ENCODE measurements at regions not wholly inside any gene's neighbourhood (a gene's known extent, or its start where the extent isn't known, plus 50 kb on each side); places are given as distances from the start of the nearest gene placed in this dataset.

DNA sequence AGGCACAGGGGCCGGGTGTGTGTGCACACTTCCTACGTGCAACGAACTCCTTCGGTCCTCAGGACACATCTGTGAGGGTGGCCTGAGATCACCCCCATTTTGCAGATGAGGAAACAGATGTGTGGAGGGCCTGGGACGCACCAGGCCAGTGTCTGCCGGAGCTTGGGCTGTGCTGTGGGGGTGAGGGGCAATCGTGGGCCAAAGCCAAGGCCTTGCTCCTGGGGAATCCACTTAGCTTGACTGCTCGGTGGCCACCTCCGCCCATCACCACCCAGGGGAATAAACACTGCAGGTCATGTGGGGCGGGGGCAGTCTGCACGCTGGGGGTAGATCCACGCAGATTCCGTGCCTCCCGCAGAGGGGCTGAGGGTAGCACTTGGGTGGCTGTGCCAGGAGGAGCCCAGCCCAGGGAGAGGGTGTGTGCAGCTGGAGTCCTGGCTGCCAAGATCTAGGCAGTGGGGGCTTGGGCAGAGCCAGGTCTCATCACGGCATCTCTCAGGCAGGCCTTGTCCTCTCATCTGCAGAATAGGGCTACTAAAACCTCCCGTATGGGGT, 70.8 kb upstream of the EN2 start:
- Mint-ChIP-seq H3K27ac (no peak overlapping the region), H3K4me3 (no peak overlapping the region), H3K4me1 (ENCODE audit: low read depth) (peaks cover under 1% of the 10 kb centered on the region), H3K27me3 (peaks cover 79% of the 10 kb centered on the region), H3K9me3 (no peaks in the 10 kb centered on the region), H3K36me3 (ENCODE audit: low read depth) (no peaks in the 10 kb centered on the region)
- DNase-seq: no peak
- CTCF ChIA-PET: no interaction called here
- Histone ChIP-seq H3K4me1 (ENCODE audit: insufficient read depth, low read length) (no peaks in the 10 kb centered on the region), H3K27ac (ENCODE audit: low read depth in 1 of 2, low read length in 2 of 2) (no peak overlapping the region), H3K27me3 (ENCODE audit: control insufficient read depth in 1 of 2, insufficient read depth in 2 of 2, low read length in 2 of 2) (peaks cover 23 to 32% of the 10 kb centered on the region in 2 experiments), H3K36me3 (ENCODE audit: insufficient read depth, low read length) (no peaks in the 10 kb centered on the region), H3K4me3 (ENCODE audit: low read length) (no peak overlapping the region), H3K9me3 (ENCODE audit: control insufficient read depth in 1 of 2, insufficient read depth in 1 of 2, low read length in 2 of 2) (peaks cover 0 to 6% of the 10 kb centered on the region in 2 experiments)
- POLR2A ChIA-PET: no interaction called here
- TF ChIP-seq, protein P1, sequence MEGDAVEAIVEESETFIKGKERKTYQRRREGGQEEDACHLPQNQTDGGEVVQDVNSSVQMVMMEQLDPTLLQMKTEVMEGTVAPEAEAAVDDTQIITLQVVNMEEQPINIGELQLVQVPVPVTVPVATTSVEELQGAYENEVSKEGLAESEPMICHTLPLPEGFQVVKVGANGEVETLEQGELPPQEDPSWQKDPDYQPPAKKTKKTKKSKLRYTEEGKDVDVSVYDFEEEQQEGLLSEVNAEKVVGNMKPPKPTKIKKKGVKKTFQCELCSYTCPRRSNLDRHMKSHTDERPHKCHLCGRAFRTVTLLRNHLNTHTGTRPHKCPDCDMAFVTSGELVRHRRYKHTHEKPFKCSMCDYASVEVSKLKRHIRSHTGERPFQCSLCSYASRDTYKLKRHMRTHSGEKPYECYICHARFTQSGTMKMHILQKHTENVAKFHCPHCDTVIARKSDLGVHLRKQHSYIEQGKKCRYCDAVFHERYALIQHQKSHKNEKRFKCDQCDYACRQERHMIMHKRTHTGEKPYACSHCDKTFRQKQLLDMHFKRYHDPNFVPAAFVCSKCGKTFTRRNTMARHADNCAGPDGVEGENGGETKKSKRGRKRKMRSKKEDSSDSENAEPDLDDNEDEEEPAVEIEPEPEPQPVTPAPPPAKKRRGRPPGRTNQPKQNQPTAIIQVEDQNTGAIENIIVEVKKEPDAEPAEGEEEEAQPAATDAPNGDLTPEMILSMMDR (IDR thresholded peaks at IDR 0.05): no peak
- intact Hi-C loops (cut with DNase I, micrococcal nuclease): no loop called here
- ATAC-seq (ENCODE audit: poor library complexity): no peak

DNA sequence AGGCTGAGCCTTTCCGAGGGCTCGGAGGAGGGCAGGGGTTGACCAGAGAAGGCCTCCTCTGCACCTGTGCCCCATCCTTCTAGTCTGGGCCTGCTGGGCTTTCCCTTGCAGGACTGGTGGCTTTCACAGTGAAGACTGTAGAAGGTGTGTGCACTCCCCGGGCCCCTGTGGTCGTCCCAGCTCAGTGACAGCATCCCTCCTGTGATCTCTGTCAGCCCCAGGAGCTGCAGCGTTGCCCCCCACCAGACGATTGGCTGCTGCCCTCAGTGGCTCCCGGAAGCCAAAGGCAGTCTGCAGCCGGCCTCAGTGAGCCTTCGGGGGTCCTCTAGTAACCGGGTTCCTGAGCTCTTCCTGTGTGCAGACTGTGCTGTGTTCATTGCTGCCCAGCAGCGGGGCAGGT, 69.4 kb upstream of the EN2 start:
- no peak overlapping the region for H3K4me3 Mint-ChIP-seq
- ChIA-PET POLR2A (no interaction called here), CTCF (no interaction called here)
- Histone ChIP-seq H3K27ac (ENCODE audit: low read depth in 1 of 2, low read length in 2 of 2) (no peak overlapping the region), H3K9me3 (ENCODE audit: control insufficient read depth in 1 of 2, insufficient read depth in 1 of 2, low read length in 2 of 2) (no peaks in the 10 kb centered on the region), H3K27me3 (ENCODE audit: control insufficient read depth in 1 of 2, insufficient read depth in 2 of 2, low read length in 2 of 2) (peaks cover 15 to 18% of the 10 kb centered on the region in 2 experiments), H3K4me1 (ENCODE audit: insufficient read depth, low read length) (no peaks in the 10 kb centered on the region), H3K4me3 (ENCODE audit: low read length) (no peak overlapping the region), H3K36me3 (ENCODE audit: insufficient read depth, low read length) (no peaks in the 10 kb centered on the region)
- TF ChIP-seq, protein P1 (IDR thresholded peaks at IDR 0.05): no peak
- no peak overlapping the region for H3K27ac Mint-ChIP-seq
- no peaks in the 10 kb centered on the region for H3K36me3 Mint-ChIP-seq (ENCODE audit: low read depth)
- ATAC-seq (ENCODE audit: poor library complexity) (no peak), DNase-seq (no peak)
- no peaks in the 10 kb centered on the region for H3K9me3 Mint-ChIP-seq
- H3K27me3 Mint-ChIP-seq: peaks cover 80% of the 10 kb centered on the region
- H3K4me1 Mint-ChIP-seq (ENCODE audit: low read depth): no peaks in the 10 kb centered on the region
- intact Hi-C loops (cut with DNase I, micrococcal nuclease): no loop called here

DNA sequence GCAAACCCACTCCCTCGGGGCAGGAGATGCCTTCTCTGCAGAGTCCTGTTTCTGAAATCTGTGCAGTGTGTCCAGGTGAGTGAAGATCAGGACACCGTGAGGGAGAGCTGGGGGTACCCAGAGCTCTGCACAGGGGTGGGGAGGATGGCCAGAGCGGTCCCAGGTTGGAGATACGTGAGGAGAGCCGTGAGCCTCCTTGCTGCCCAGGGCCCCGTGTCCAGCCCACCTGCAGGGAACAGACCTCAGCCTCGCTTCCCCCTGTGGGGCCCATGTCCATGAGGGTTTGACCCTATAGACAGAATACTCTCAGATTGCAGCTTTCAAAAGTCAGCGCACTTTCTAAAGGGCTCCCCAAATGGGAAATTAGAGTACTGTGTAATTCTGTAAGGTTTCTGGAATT, 66.5 kb upstream of the EN2 start:
- Mint-ChIP-seq H3K27me3 (peaks cover 58% of the 10 kb centered on the region), H3K4me1 (ENCODE audit: low read depth) (no peaks in the 10 kb centered on the region), H3K27ac (no peak overlapping the region), H3K4me3 (no peak overlapping the region), H3K36me3 (ENCODE audit: low read depth) (no peaks in the 10 kb centered on the region), H3K9me3 (no peaks in the 10 kb centered on the region)
- no peak overlapping the region for H3K4me3 ChIP-seq (ENCODE audit: low read length)
- no peak for ATAC-seq (ENCODE audit: poor library complexity)
- no peaks in the 10 kb centered on the region for H3K36me3 ChIP-seq (ENCODE audit: insufficient read depth, low read length)
- no peak for DNase-seq
- no peak overlapping the region for H3K27ac ChIP-seq (ENCODE audit: low read depth in 1 of 2, low read length in 2 of 2)
- TF ChIP-seq, protein P1 (IDR thresholded peaks at IDR 0.05): no peak
- H3K9me3 ChIP-seq (ENCODE audit: control insufficient read depth in 1 of 2, insufficient read depth in 1 of 2, low read length in 2 of 2): no peaks in the 10 kb centered on the region
- POLR2A ChIA-PET: no interaction called here
- CTCF ChIA-PET: no interaction called here
- intact Hi-C loops (cut with DNase I, micrococcal nuclease): no loop called here
- H3K4me1 ChIP-seq (ENCODE audit: insufficient read depth, low read length): no peaks in the 10 kb centered on the region
- peaks cover 9 to 12% of the 10 kb centered on the region in 2 experiments for H3K27me3 ChIP-seq (ENCODE audit: control insufficient read depth in 1 of 2, insufficient read depth in 2 of 2, low read length in 2 of 2)

Data from CD4-positive, alpha-beta T cell (primary cell).